Left ventricle myocardium inferior (tissue), 1 donor: ENCODE measurements at regions not wholly inside any gene's neighbourhood (a gene's known extent, or its start where the extent isn't known, plus 50 kb on each side); places are given as distances from the start of the nearest gene placed in this dataset.

Experiments
- DNase-seq: peaks from one replicate; pipeline ENCODE4 v3.0.0-alpha.2; 2020
- H3K27ac ChIP-seq: fragments of 200-600 bp; replicated peaks from 2 replicates; pipeline ENCODE4 v1.8.0; 2021
- H3K27me3 ChIP-seq: fragments of 200-600 bp; 2 replicates; pipeline ENCODE4 v1.8.0; 2021; ENCODE audit warnings: low read depth
- H3K36me3 ChIP-seq: fragments of 200-600 bp; 2 replicates; pipeline ENCODE4 v1.8.0; 2021
- H3K4me1 ChIP-seq: fragments of 200-600 bp; 2 replicates; pipeline ENCODE4 v1.8.0; 2021
- H3K4me3 ChIP-seq: fragments of 200-600 bp; 2 replicates; pipeline ENCODE4 v1.8.0; 2021; ENCODE audit warnings: mild to moderate bottlenecking, moderate library complexity
- H3K9me3 ChIP-seq: fragments of 200-600 bp; replicated peaks from 2 replicates; pipeline ENCODE4 v1.8.0; 2021
- CTCF ChIP-seq: fragments of 200-600 bp; IDR thresholded peaks from 2 replicates; pipeline ENCODE4 v1.8.0; 2021; ENCODE audit warnings: antibody characterized with exemption, mild to moderate bottlenecking, borderline replicate concordance
- intact Hi-C: fragments of 100-400 bp; cut with micrococcal nuclease; formaldehyde crosslinking; loops from one replicate; pipeline ENCODE4 v1.11.0; 2022
- donor health status: DM: no; HTN: yes; CAD: no; lungs with severe emphysema.

DNA sequence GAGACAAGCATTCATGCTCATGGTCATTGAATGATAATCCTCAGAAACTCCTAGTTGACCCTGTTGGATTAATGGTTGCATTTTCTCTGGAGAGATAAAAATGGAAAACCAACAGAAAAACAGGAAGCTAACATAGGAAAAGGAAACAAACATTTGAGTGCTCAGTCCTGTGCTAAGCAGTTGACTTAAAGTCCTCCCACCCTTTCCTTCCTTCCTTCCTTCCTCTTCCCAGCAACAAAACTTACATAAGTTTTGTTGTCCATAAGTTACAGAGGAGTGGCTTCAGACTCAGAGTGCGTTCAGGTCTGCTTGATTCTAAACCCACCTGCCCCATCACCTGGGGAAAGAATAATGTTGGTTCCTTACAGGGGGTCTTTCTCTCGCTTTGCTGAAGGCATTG is 163.8 kb upstream of the RGMA start:
- Histone ChIP-seq H3K9me3 (no peaks in the 10 kb centered on the region), H3K4me1 (peaks cover 49% of the 10 kb centered on the region), H3K27me3 (no peaks in the 10 kb centered on the region), H3K36me3 (no peaks in the 10 kb centered on the region), H3K27ac (peak overlapping the region; percentile 60), H3K4me3 (no peak overlapping the region)
- DNase-seq, result no peak
- no peak for TF ChIP-seq CTCF
- intact Hi-C loops, result no loop called here

DNA sequence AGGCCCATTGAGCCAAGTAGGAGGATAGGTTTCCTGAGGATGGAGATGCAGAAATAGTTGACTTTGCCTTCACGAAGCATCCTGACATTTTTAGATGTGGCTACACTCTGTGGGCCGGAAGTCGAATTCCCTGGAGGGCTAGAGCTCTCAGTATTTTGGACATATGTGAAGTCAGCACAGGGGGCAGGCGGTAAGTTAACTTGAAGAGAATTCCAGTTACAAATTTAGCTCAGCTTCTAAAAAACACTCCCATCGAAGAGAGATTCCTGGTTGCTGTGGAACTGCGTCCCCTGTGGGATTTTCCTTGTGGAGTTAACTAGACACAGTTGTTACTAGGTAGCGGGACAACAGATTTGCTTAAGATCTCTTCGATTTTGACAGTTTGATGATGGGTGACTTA is 161.9 kb upstream of the RGMA start:
- H3K27ac ChIP-seq, result peak overlapping the region; percentile 56
- no peaks in the 10 kb centered on the region for H3K36me3 ChIP-seq
- H3K27me3 ChIP-seq, result no peaks in the 10 kb centered on the region
- peak; percentile 27 for TF ChIP-seq CTCF
- peaks cover 49% of the 10 kb centered on the region for H3K4me1 ChIP-seq
- intact Hi-C loops, result no loop called here
- peak; percentile 28 for DNase-seq
- no peak overlapping the region for H3K4me3 ChIP-seq
- no peaks in the 10 kb centered on the region for H3K9me3 ChIP-seq

- Histone ChIP-seq H3K27ac (peak overlapping the region; percentile 56), H3K27me3 (no peaks in the 10 kb centered on the region), H3K9me3 (no peaks in the 10 kb centered on the region), H3K36me3 (no peaks in the 10 kb centered on the region), H3K4me1 (peaks cover 49% of the 10 kb centered on the region), H3K4me3 (no peak overlapping the region)
- DNase-seq, result no peak
- intact Hi-C loops, result no loop called here
- TF ChIP-seq CTCF, result no peak
Observed at GRCh38 chr15:93250209-93250608, 161.2 kb upstream of the RGMA start.

GRCh38 chr15:93249623-93250022 is 160.6 kb upstream of the RGMA start:
- H3K36me3 ChIP-seq, result no peaks in the 10 kb centered on the region
- peaks cover 49% of the 10 kb centered on the region for H3K4me1 ChIP-seq
- H3K4me3 ChIP-seq, result no peak overlapping the region
- no peak for TF ChIP-seq CTCF
- H3K27ac ChIP-seq, result peak overlapping the region; percentile 56
- H3K9me3 ChIP-seq, result no peaks in the 10 kb centered on the region
- no peak for DNase-seq
- intact Hi-C loops, result no loop called here
- H3K27me3 ChIP-seq, result no peaks in the 10 kb centered on the region

DNA sequence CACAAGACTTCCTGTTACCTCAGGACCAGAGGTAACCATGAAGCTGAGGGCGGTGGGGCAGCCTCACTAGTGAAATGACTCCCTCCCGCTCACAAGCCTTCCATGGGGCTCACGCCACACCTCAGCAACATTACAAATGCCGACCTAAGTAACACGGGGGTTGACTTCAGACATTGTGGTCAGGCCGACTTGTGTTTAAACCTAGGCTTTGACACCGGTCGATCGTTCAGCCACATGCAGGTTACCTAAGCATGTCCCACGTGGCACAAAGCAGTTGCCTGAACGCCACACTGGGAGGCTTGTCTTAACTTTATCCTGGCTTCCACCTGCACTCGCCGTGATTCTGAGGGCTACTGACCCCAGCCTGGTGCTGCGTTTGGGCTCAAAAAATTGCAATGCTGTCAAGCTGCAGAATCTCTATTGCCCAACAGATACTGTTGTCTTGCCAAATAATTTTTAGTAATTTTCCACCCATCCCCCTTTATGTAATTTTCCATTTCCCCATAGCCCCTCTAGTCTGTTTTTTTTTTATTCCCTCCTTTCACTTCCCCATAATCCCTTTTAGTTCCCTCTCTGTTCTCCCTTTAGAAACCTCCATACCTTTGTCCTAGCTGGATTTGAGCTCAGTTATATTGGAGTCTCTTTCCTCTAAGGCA is 158.6 kb upstream of the RGMA start:
- DNase-seq, result no peak
- H3K27ac ChIP-seq, result no peak overlapping the region
- no peaks in the 10 kb centered on the region for H3K36me3 ChIP-seq
- H3K9me3 ChIP-seq, result no peaks in the 10 kb centered on the region
- H3K4me3 ChIP-seq, result no peak overlapping the region
- no peak for TF ChIP-seq CTCF
- intact Hi-C loops, result no loop called here
- no peaks in the 10 kb centered on the region for H3K27me3 ChIP-seq
- peaks cover 32% of the 10 kb centered on the region for H3K4me1 ChIP-seq
